ENCODE measurements at regions not wholly inside any gene's neighbourhood (a gene's known extent, or its start where the extent isn't known, plus 50 kb on each side); places are given as distances from the start of the nearest gene placed in this dataset.

- no peak for TF ChIP-seq POLR2AphosphoS5 (IDR thresholded peaks at IDR 0.05)
- TF ChIP-seq CTCF (IDR thresholded peaks at IDR 0.05), result no peak
These were observed 189.0 kb upstream of the TTC29 start for GRCh38 chr4:147134536-147135210.

Data from breast epithelium (tissue), 3 donors.